Transverse colon (tissue), 4 donors: ENCODE measurements at regions not wholly inside any gene's neighbourhood (a gene's known extent, or its start where the extent isn't known, plus 50 kb on each side); places are given as distances from the start of the nearest gene placed in this dataset.

Experiments used
- DNase-seq: peaks from one replicate; pipeline ENCODE4 v3.0.0-alpha.2; 2019
- H3K27ac ChIP-seq, 4 donors: fragments of 200-600 bp; sonication (generic); 2 replicates each; pipeline ENCODE4 v1.5.1; 2016 to 2018; ENCODE audit warnings: inconsistent platforms in 4 of 4
- H3K27me3 ChIP-seq: fragments of 200-600 bp; sonication (generic); 2 replicates; pipeline ENCODE4 v1.5.1; 2017; ENCODE audit warnings: inconsistent platforms
- H3K36me3 ChIP-seq, 4 donors: fragments of 200-600 bp; sonication (generic); 2 replicates each; pipeline ENCODE4 v1.5.1; 2017 to 2019; ENCODE audit warnings: inconsistent platforms in 4 of 4
- H3K4me1 ChIP-seq, 4 donors: fragments of 200-600 bp; sonication (generic); 2 replicates each; pipeline ENCODE4 v1.5.1; 2017 to 2020; ENCODE audit warnings: inconsistent platforms in 4 of 4
- H3K4me3 ChIP-seq, 4 donors: fragments of 200-600 bp; sonication (generic); 1 replicate in 1 of 4; 2 replicates in 3 of 4; pipeline versions ENCODE4 v1.5.1 to v1.6.1; 2017 to 2019; ENCODE audit warnings: inconsistent platforms in 4 of 4
- H3K9me3 ChIP-seq, 2 donors: fragments of 200-600 bp; sonication (generic); 2 replicates each; pipeline ENCODE4 v1.5.1; 2017 to 2019; ENCODE audit warnings: inconsistent platforms in 2 of 2
- CTCF ChIP-seq, 5 experiments: fragments of 200-600 bp in 3 of 5; fragments of 450-650 bp in 2 of 5; sonication (generic) in 3 of 5; IDR thresholded peaks; 1 replicate in 2 of 5; 2 replicates in 3 of 5; pipeline ENCODE4 v1.5.1; 2016 to 2017; ENCODE audit warnings: antibody characterized with exemption in 5 of 5, inconsistent platforms in 3 of 5, mild to moderate bottlenecking in 2 of 5, moderate library complexity in 1 of 5
- EP300 ChIP-seq: sonication (generic); formaldehyde crosslinking; IDR thresholded peaks from one replicate; pipeline ENCODE4 v1.6.1; 2017; ENCODE audit warnings: antibody characterized with exemption, low read depth
- POLR2A ChIP-seq: fragments of 450-650 bp; IDR thresholded peaks from one replicate; pipeline ENCODE4 v1.6.1; 2016; ENCODE audit warnings: antibody characterized with exemption, mild to moderate bottlenecking, moderate library complexity
- POLR2AphosphoS5 ChIP-seq, 3 donors: sonication (generic); formaldehyde crosslinking; IDR thresholded peaks; one replicate each; pipeline ENCODE4 v1.6.1; 2016; ENCODE audit warnings: antibody characterized with exemption in 3 of 3
- WGBS, 2 donors: methylation state at CpG; one replicate each; pipeline ENCODE4 v1.1.5; 2018; ENCODE audit warnings: low coverage in 1 of 2; 5-methylcytosine and 5-hydroxymethylcytosine counted together
- in situ Hi-C, 4 donors: fragments of 200-750 bp; cut with MboI; loops; one replicate each; pipeline versions ENCODE4 v1.15.0 to v1.15.1; 2017; ENCODE audit warnings: low sequenced_read_pairs in 3 of 4, low pct_ligation_motif_present in 1 of 4, low pct_unique_long_range_greater_than_20kb in 1 of 4
- intact Hi-C: fragments of 100-400 bp; cut with DNase I; formaldehyde crosslinking; loops from one replicate; pipeline ENCODE4 v1.15.1; 2023; ENCODE audit warnings: low total_unique reads

DNA sequence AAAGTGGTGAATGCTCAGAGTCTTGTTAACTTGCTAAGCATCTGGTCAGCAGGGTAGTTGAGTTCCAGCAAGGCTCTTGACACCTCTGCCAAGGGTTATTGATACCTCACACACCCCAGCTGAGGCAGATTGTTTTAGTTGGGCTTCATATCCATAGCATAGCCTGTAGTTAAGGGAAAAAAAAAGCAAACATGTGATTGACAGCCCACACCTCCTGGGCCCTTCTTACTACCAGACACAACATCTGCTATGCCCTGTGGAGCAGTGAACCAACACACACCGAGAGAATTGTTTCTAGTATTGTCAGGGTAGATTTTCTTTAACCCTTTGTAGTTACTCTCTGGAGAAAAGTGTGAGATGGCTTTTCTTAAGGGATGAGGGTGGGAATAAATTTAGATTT, 697.0 kb upstream of the POU3F2 start:
- no peaks in the 10 kb centered on the region for H3K9me3 ChIP-seq
- no peaks in the 10 kb centered on the region for H3K4me1 ChIP-seq
- H3K36me3 ChIP-seq: no peaks in the 10 kb centered on the region
- in situ Hi-C loops (no loop called here), intact Hi-C loops (no loop called here)
- no peak for TF ChIP-seq EP300
- no peak for DNase-seq
- no peak overlapping the region for H3K4me3 ChIP-seq
- H3K27me3 ChIP-seq: no peaks in the 10 kb centered on the region
- WGBS, 2 donors: 6 to 17% methylated on average over 1 of the region's 1 CpG
- no peak overlapping the region for H3K27ac ChIP-seq

DNA sequence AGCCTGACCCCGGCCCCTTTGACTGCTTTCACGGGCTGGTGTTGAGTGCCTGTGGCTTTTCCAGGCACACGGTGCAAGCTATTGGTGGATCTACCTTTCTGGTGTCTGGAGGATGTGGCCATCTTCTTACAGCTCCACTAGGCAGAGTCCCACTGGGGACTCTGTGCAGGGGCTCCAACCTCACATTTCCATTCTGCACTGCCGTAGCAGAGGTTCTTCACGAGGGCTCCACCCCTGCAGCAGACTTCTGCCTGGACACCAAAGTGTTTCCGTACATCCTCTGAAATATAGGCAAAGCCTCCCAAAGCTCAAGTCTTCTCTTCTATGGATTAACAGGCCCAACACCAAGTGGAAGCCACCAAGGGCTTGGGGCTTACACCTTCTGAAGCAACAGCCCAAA, 691.5 kb upstream of the POU3F2 start:
- H3K4me3 ChIP-seq: no peak overlapping the region
- H3K27ac ChIP-seq: no peak overlapping the region
- H3K36me3 ChIP-seq: no peaks in the 10 kb centered on the region
- 92% methylated on average over 6 of the region's 6 CpGs; no CpG with 5 or more reads in 1 of the 2 donors for WGBS, 2 donors
- DNase-seq: no peak
- no peak for TF ChIP-seq POLR2AphosphoS5 (IDR thresholded peaks at IDR 0.05)
- no peak for TF ChIP-seq CTCF (IDR thresholded peaks at IDR 0.05)
- no peak for TF ChIP-seq POLR2A
- TF ChIP-seq EP300: no peak
- H3K4me1 ChIP-seq: no peaks in the 10 kb centered on the region
- no peaks in the 10 kb centered on the region for H3K9me3 ChIP-seq
- in situ Hi-C loops: no loop called here
- intact Hi-C loops: no loop called here
- no peaks in the 10 kb centered on the region for H3K27me3 ChIP-seq

GRCh38 chr6:98146656-98147055, 687.7 kb upstream of the POU3F2 start:
- Histone ChIP-seq H3K9me3 (no peaks in the 10 kb centered on the region), H3K4me1 (no peaks in the 10 kb centered on the region), H3K27me3 (no peaks in the 10 kb centered on the region), H3K36me3 (no peaks in the 10 kb centered on the region), H3K4me3 (no peak overlapping the region), H3K27ac (no peak overlapping the region)
- TF ChIP-seq POLR2AphosphoS5 (IDR thresholded peaks at IDR 0.05) (no peak), CTCF (IDR thresholded peaks at IDR 0.05) (no peak), POLR2A (no peak), EP300 (no peak)
- DNase-seq: no peak
- in situ Hi-C loops (no loop called here), intact Hi-C loops (no loop called here)
- WGBS, 2 donors: 33 to 59% methylated on average over 1 of the region's 1 CpG

DNA sequence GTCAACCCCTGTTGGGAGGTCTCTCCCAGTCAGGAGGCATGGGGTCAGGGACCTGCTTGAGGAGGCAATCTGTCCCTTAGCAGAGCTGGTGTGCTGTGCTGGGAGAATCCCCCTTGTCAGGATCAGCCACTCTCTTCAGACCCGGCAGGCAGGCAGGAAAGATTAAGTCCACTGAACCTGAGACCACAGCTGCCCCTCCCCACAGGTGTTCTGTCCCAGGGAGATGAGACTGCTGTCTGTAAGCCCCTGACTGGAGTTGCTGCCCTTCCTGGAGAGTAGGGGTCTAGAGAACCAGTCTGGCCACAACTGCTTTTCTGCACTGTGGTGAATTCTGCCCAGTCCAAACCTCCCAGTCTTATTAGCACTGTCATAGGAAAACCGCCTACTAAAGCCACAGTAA, 677.8 kb upstream of the POU3F2 start:
- no peak for DNase-seq
- in situ Hi-C loops (no loop called here), intact Hi-C loops (no loop called here)
- WGBS, 2 donors: 70% methylated on average over 1 of the region's 2 CpGs; no CpG with 5 or more reads in 1 of the 2 donors
- H3K36me3 ChIP-seq: no peaks in the 10 kb centered on the region
- no peak for TF ChIP-seq POLR2AphosphoS5 (IDR thresholded peaks at IDR 0.05)
- no peak for TF ChIP-seq CTCF (IDR thresholded peaks at IDR 0.05)
- no peak for TF ChIP-seq POLR2A
- no peak for TF ChIP-seq EP300
- no peak overlapping the region for H3K27ac ChIP-seq
- H3K4me1 ChIP-seq: no peaks in the 10 kb centered on the region
- no peak overlapping the region for H3K4me3 ChIP-seq
- no peaks in the 10 kb centered on the region for H3K9me3 ChIP-seq
- H3K27me3 ChIP-seq: no peaks in the 10 kb centered on the region

DNA sequence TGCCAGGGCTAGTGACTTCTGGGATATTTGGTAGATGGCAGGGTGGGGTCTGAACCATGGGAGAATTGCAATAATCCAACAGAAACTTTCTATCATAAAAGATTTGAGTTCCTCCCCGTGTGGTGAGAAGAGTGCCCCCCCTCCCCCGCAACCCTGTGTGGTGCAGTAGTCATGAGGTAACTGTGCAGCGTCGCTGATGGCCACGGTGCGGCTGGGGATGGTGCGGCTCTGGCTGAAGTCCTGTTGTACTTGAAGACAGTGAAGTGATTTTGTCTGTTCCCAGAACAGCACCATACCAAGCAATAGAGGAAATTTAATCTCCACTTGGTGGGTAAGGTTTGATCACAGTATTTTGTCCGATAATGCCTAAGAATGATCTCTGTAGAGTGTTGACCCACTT, 654.8 kb upstream of the POU3F2 start:
- intact Hi-C loops (no loop called here), in situ Hi-C loops (no loop called here)
- no peak overlapping the region for H3K4me3 ChIP-seq
- TF ChIP-seq POLR2A (no peak), POLR2AphosphoS5 (IDR thresholded peaks at IDR 0.05) (no peak), EP300 (no peak)
- no peaks in the 10 kb centered on the region for H3K9me3 ChIP-seq
- WGBS, 2 donors: 87 to 100% methylated on average over 7 to 8 of the region's 8 CpGs
- no peaks in the 10 kb centered on the region for H3K4me1 ChIP-seq
- H3K36me3 ChIP-seq: no peaks in the 10 kb centered on the region
- H3K27me3 ChIP-seq: no peaks in the 10 kb centered on the region
- no peak for DNase-seq
- no peak overlapping the region for H3K27ac ChIP-seq
